ENCODE measurements at regions not wholly inside any gene's neighbourhood (a gene's known extent, or its start where the extent isn't known, plus 50 kb on each side); places are given as distances from the start of the nearest gene placed in this dataset.

- TF ChIP-seq CTCF (IDR thresholded peaks at IDR 0.05; ENCODE audit: insufficient read depth, low read depth, low read length) (no peak), EZH2 (IDR thresholded peaks at IDR 0.05; ENCODE audit: insufficient read depth, low read length) (no peak)
Measured at GRCh38 chr6:56753811-56754210, 111.1 kb upstream of the DST start.

Measured in astrocyte (in vitro differentiated cells and primary cell).